Uterus (tissue), 2 donors: ENCODE measurements at regions not wholly inside any gene's neighbourhood (a gene's known extent, or its start where the extent isn't known, plus 50 kb on each side); places are given as distances from the start of the nearest gene placed in this dataset.

Experiments used
- CTCF ChIP-seq, 4 experiments: fragments of 200-600 bp in 2 of 4; fragments of 450-650 bp in 2 of 4; sonication (generic) in 2 of 4; IDR thresholded peaks; one replicate each; pipeline ENCODE4 v1.5.1; 2016 to 2019; ENCODE audit warnings: antibody characterized with exemption in 4 of 4, mild to moderate bottlenecking in 2 of 4, moderate library complexity in 1 of 4
- POLR2A ChIP-seq, 2 donors: fragments of 450-650 bp; IDR thresholded peaks; one replicate each; pipeline ENCODE4 v1.6.1; 2016; ENCODE audit warnings: antibody characterized with exemption in 2 of 2, mild to moderate bottlenecking in 1 of 2, moderate library complexity in 1 of 2

- no peak for TF ChIP-seq POLR2A (IDR thresholded peaks at IDR 0.05)
- no peak for TF ChIP-seq CTCF (IDR thresholded peaks at IDR 0.05)
Observed at GRCh38 chr18:22700920-22701319, 232.2 kb upstream of the RBBP8 start.
